Middle frontal gyrus (tissue), 1 donor: ENCODE measurements at regions not wholly inside any gene's neighbourhood (a gene's known extent, or its start where the extent isn't known, plus 50 kb on each side); places are given as distances from the start of the nearest gene placed in this dataset.

ENCODE experiments used
- DNase-seq: peaks from one replicate; pipeline ENCODE4 v3.0.0-alpha.2; 2015; ENCODE audit warnings: low spot score; ENCODE audit errors: extremely low spot score

GRCh38 chr2:217626926-217627325 lies 375.9 kb downstream of the TNS1 start:
- DNase-seq = no peak

- no peak for DNase-seq
Measured at GRCh38 chr2:217625557-217626169, 377.1 kb downstream of the TNS1 start.

- no peak for DNase-seq
Measured at GRCh38 chr2:217623281-217623912, 379.4 kb downstream of the TNS1 start.

- DNase-seq = no peak
Measured at GRCh38 chr2:217622205-217623060, 380.4 kb downstream of the TNS1 start.

- no peak for DNase-seq
Measured at GRCh38 chr2:217621391-217621801, 381.4 kb downstream of the TNS1 start.

- no peak for DNase-seq
Measured at GRCh38 chr2:217618744-217619143, 384.1 kb downstream of the TNS1 start.

GRCh38 chr2:217617616-217618022 lies 385.2 kb downstream of the TNS1 start:
- no peak for DNase-seq

GRCh38 chr2:217616936-217617335 lies 385.9 kb downstream of the TNS1 start:
- no peak for DNase-seq

- DNase-seq = no peak
Measured at GRCh38 chr2:217615171-217615570, 387.6 kb downstream of the TNS1 start.

- no peak for DNase-seq
Measured at GRCh38 chr2:217614498-217614897, 388.3 kb downstream of the TNS1 start.

GRCh38 chr2:217614096-217614495 lies 388.7 kb downstream of the TNS1 start:
- no peak for DNase-seq

GRCh38 chr2:217612920-217613319 lies 389.9 kb downstream of the TNS1 start:
- no peak for DNase-seq

GRCh38 chr2:217612211-217612610 lies 390.6 kb downstream of the TNS1 start:
- DNase-seq = no peak

- no peak for DNase-seq
Measured at GRCh38 chr2:217611626-217612127, 391.1 kb downstream of the TNS1 start.

- no peak for DNase-seq
Measured at GRCh38 chr2:217611056-217611455, 391.7 kb downstream of the TNS1 start.

GRCh38 chr2:217610401-217610814 lies 392.4 kb downstream of the TNS1 start:
- DNase-seq = no peak

- no peak for DNase-seq
Measured at GRCh38 chr2:217609952-217610351, 392.8 kb downstream of the TNS1 start.

GRCh38 chr2:217606296-217606695 lies 396.5 kb downstream of the TNS1 start:
- no peak for DNase-seq

GRCh38 chr2:217604527-217605194 lies 398.1 kb downstream of the TNS1 start:
- DNase-seq = no peak

GRCh38 chr2:217601601-217602000 lies 401.2 kb downstream of the TNS1 start:
- no peak for DNase-seq

GRCh38 chr2:217599906-217600305 lies 402.9 kb downstream of the TNS1 start:
- DNase-seq = no peak

- no peak for DNase-seq
Measured at GRCh38 chr2:217597681-217598080, 405.1 kb downstream of the TNS1 start.
